ENCODE measurements at regions not wholly inside any gene's neighbourhood (a gene's known extent, or its start where the extent isn't known, plus 50 kb on each side); places are given as distances from the start of the nearest gene placed in this dataset.

DNA sequence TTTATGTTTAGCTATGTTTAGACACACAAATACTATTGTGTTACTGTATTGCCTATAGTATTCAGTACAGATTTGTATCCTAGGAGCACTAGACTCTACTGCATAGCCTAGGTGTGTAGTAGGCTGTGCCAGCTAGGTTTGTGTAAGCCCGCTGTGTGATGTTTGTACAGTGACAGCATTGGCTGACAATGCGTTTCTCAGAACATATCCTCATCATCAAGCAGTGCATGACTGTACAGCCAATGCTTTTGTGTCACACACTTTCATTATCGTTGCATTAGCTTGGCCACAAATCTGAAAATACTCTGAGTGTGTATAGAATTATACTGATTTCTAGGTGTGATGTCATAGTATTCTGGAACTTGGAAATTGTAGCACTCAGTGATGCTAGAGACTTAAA is 63.4 kb downstream of the CLDN34 start:
- no peak for TF ChIP-seq CTCF (IDR thresholded peaks at IDR 0.05; ENCODE audit: low read depth, low read length, missing control alignments)
- DNase-seq (ENCODE audit: extremely low read depth, low read depth): no peak
- no peak overlapping the region for H3K4me3 ChIP-seq (replicated peaks; ENCODE audit: low read depth, low read length)

GRCh38 chrX:10031746-10032145 is 64.6 kb downstream of the CLDN34 start:
- DNase-seq (ENCODE audit: extremely low read depth, low read depth): no peak
- no peak for TF ChIP-seq CTCF (IDR thresholded peaks at IDR 0.05; ENCODE audit: low read depth, low read length, missing control alignments)
- H3K4me3 ChIP-seq (replicated peaks; ENCODE audit: low read depth, low read length): no peak overlapping the region

GRCh38 chrX:10032147-10032546 is 65.0 kb downstream of the CLDN34 start:
- no peak for TF ChIP-seq CTCF (IDR thresholded peaks at IDR 0.05; ENCODE audit: low read depth, low read length, missing control alignments)
- H3K4me3 ChIP-seq (replicated peaks; ENCODE audit: low read depth, low read length): no peak overlapping the region
- no peak for DNase-seq (ENCODE audit: extremely low read depth, low read depth)

- DNase-seq (ENCODE audit: extremely low read depth, low read depth): no peak
- H3K4me3 ChIP-seq (replicated peaks; ENCODE audit: low read depth, low read length): no peak overlapping the region
- TF ChIP-seq CTCF (IDR thresholded peaks at IDR 0.05; ENCODE audit: low read depth, low read length, missing control alignments): no peak
Measured at GRCh38 chrX:10033375-10034007, 66.3 kb downstream of the CLDN34 start.

DNA sequence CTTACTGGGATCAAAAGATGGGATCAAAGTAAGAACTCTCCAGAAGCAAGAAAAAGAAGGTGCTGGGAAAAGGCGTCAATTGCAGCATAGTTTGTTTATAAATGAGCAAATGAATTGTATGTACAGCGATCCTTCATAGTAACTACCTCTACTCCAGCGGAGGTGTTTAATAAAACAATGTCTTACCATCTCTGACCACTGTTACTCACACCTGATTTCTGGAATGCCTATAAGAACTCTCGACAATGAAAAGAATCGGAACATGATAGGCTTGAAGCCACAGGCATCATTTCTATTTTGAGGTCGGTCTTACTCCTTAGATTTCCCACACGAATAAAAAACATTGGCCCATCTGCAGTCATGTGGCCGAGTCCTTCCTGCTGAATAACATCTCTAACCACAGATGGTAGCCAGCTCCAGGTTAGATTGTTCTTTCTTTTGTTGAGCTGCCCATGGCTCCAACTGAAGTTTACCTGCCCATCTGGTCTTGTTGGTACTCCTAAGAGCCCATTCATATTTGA is 67.6 kb downstream of the CLDN34 start:
- no peak for DNase-seq (ENCODE audit: extremely low read depth, low read depth)
- no peak for TF ChIP-seq CTCF (IDR thresholded peaks at IDR 0.05; ENCODE audit: low read depth, low read length, missing control alignments)
- no peak overlapping the region for H3K4me3 ChIP-seq (replicated peaks; ENCODE audit: low read depth, low read length)

DNA sequence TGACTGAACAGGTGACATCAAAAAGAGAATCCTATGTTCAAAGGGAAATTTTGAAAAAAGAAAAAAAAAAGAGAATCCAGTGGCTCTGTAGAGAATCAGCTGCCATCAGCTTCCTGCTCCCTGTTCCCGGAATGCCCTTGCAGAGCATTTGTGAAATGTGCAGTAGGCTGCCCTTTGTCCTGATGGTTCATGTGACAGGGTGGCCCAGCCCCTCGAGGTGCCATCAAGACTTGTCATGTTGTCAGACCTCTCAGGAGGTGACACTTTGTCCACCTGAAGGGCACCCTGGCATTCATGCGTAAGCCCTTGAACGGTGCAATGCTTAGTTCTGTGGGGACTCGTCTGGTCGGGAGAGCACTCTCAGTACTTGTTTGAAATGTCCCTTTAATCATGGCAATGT is 71.4 kb downstream of the CLDN34 start:
- H3K4me3 ChIP-seq (replicated peaks; ENCODE audit: low read depth, low read length): no peak overlapping the region
- TF ChIP-seq CTCF (IDR thresholded peaks at IDR 0.05; ENCODE audit: low read depth, low read length, missing control alignments): no peak
- no peak for DNase-seq (ENCODE audit: extremely low read depth, low read depth)
